IMR-90 (cell line): ENCODE measurements at regions not wholly inside any gene's neighbourhood (a gene's known extent, or its start where the extent isn't known, plus 50 kb on each side); places are given as distances from the start of the nearest gene placed in this dataset.

Experiments used
- ATAC-seq: fragments of 200-7000 bp; cut with Tn5 transposase; 2 replicates; pipeline ENCODE4 v1.9.1; 2020; ENCODE audit warnings: low read depth, mild to moderate bottlenecking, moderate library complexity
- BruUV-seq: library from RNA; stranded (reverse); fragments of 400-500 nt; replicated peaks from 2 replicates; lab custom pipeline; 2021; lab: Mats Ljungman, UMichigan
- CTCF ChIA-PET: fragments of 300-600 bp; formaldehyde crosslinking; extraction: SDS; loops from one replicate; lab custom pipeline; 2021; ENCODE audit warnings: antibody characterized with exemption; lab: Yijun Ruan, JAX
- POLR2A ChIA-PET: fragments of 300-600 bp; sonication (Branson Sonifier 250); formaldehyde crosslinking; loops from one replicate; lab custom pipeline; 2022; ENCODE audit warnings: antibody characterized with exemption; ENCODE audit not compliant: unreplicated experiment; lab: Charles Lee
- DNase-seq: peaks from one replicate; pipeline ENCODE4 v3.0.0; 2013
- H2AFZ ChIP-seq: replicated peaks from 2 replicates; pipeline ENCODE3; 2013; ENCODE audit warnings: low read length, mild to moderate bottlenecking; ENCODE audit not compliant: poor library complexity
- H2AK5ac ChIP-seq: 2 replicates; pipeline ENCODE4 v1.6.1; 2013; ENCODE audit warnings: low read depth, low read length, inconsistent platforms
- H2AK9ac ChIP-seq: replicated peaks from 2 replicates; pipeline ENCODE3; 2013; ENCODE audit warnings: mild to moderate bottlenecking, low read depth, low read length, moderate library complexity; ENCODE audit not compliant: poor library complexity
- H2BK120ac ChIP-seq: 2 replicates; pipeline ENCODE4 v1.6.1; 2013; ENCODE audit warnings: low read depth, low read length, inconsistent platforms
- H2BK15ac ChIP-seq: 3 replicates; pipeline ENCODE4 v1.6.1; 2013; ENCODE audit warnings: low read depth, low read length, inconsistent platforms
- H2BK20ac ChIP-seq: 2 replicates; pipeline ENCODE4 v1.6.1; 2013; ENCODE audit warnings: low read depth, mild to moderate bottlenecking, inconsistent platforms, low read length, moderate library complexity
- H2BK5ac ChIP-seq: 2 replicates; pipeline ENCODE4 v1.6.1; 2013; ENCODE audit warnings: mild to moderate bottlenecking, low read depth, low read length, inconsistent platforms; ENCODE audit not compliant: poor library complexity, severe bottlenecking
- H3K14ac ChIP-seq: replicated peaks from 2 replicates; pipeline ENCODE4 v1.6.1; 2013; ENCODE audit warnings: low read depth, low read length, inconsistent platforms
- H3K18ac ChIP-seq: 2 replicates; pipeline ENCODE4 v1.6.1; 2013; ENCODE audit warnings: low read depth, low read length, control low read depth
- H3K23ac ChIP-seq: 2 replicates; pipeline ENCODE4 v1.6.1; 2013; ENCODE audit warnings: low read depth, low read length, inconsistent platforms
- H3K27ac ChIP-seq: 2 replicates; pipeline ENCODE4 v1.5.1; 2013; ENCODE audit warnings: mild to moderate bottlenecking, control low read depth, low read length; ENCODE audit not compliant: insufficient read depth
- H3K27me3 ChIP-seq: 2 replicates; pipeline ENCODE4 v1.6.1; 2013; ENCODE audit warnings: low read length; ENCODE audit not compliant: control insufficient read depth, insufficient read depth
- H3K36me3 ChIP-seq: 2 replicates; pipeline ENCODE4 v1.6.1; 2013; ENCODE audit warnings: low read length, mixed read lengths; ENCODE audit not compliant: control insufficient read depth, insufficient read depth
- H3K4ac ChIP-seq: 2 replicates; pipeline ENCODE4 v1.6.1; 2013; ENCODE audit warnings: low read depth, low read length, inconsistent platforms
- H3K4me1 ChIP-seq: 2 replicates; pipeline ENCODE4 v1.6.1; 2013; ENCODE audit warnings: low read length, mixed read lengths; ENCODE audit not compliant: control insufficient read depth, insufficient read depth
- H3K4me2 ChIP-seq: 2 replicates; pipeline ENCODE4 v1.6.1; 2013; ENCODE audit warnings: low read depth, mild to moderate bottlenecking, control low read depth, low read length, moderate library complexity
- H3K4me3 ChIP-seq: 2 replicates; pipeline ENCODE4 v1.5.1; 2013; ENCODE audit warnings: low read depth, mild to moderate bottlenecking, control low read depth, low read length, moderate library complexity; ENCODE audit not compliant: insufficient read depth
- H3K56ac ChIP-seq: 2 replicates; pipeline ENCODE4 v1.6.1; 2013; ENCODE audit warnings: low read length, inconsistent platforms; ENCODE audit not compliant: insufficient read depth; ENCODE audit errors: extremely low read depth
- H3K79me1 ChIP-seq, 2 experiments: 2 replicates each; pipeline ENCODE4 v1.6.1; 2013; ENCODE audit warnings: low read length in 2 of 2, inconsistent platforms in 1 of 2, low read depth in 1 of 2
- H3K9ac ChIP-seq: 2 replicates; pipeline ENCODE4 v1.6.1; 2013; ENCODE audit warnings: low read depth, low read length, control low read depth
- H3K9me1 ChIP-seq: 2 replicates; pipeline ENCODE4 v1.6.1; 2013; ENCODE audit warnings: low read length, inconsistent platforms; ENCODE audit not compliant: insufficient read depth
- H3K9me3 ChIP-seq: 2 replicates; pipeline ENCODE4 v1.6.1; 2013; ENCODE audit warnings: low read length; ENCODE audit not compliant: control insufficient read depth, insufficient read depth
- H4K20me1 ChIP-seq: 2 replicates; pipeline ENCODE4 v1.6.1; 2013; ENCODE audit warnings: low read length, inconsistent platforms; ENCODE audit not compliant: insufficient read depth
- H4K5ac ChIP-seq: 2 replicates; pipeline ENCODE4 v1.6.1; 2013; ENCODE audit warnings: mild to moderate bottlenecking, low read depth, low read length, control low read depth
- H4K8ac ChIP-seq, 2 experiments: 2 replicates each; pipeline ENCODE4 v1.6.1; 2013; ENCODE audit warnings: low read depth in 2 of 2, low read length in 2 of 2, control low read depth in 1 of 2, inconsistent platforms in 1 of 2
- H4K91ac ChIP-seq: 2 replicates; pipeline ENCODE4 v1.6.1; 2013; ENCODE audit warnings: low read depth, low read length, inconsistent platforms; ENCODE audit not compliant: insufficient read depth
- BHLHE40 ChIP-seq: fragments of 150-350 bp; IDR thresholded peaks from 2 replicates; pipeline ENCODE4 v1.6.1; 2016; ENCODE audit warnings: mild to moderate bottlenecking, low read depth, low read length
- CEBPB ChIP-seq: IDR thresholded peaks from 2 replicates; pipeline ENCODE4 v1.6.1; 2012; ENCODE audit warnings: low read depth, low read length, improper control_type of control experiment
- CHD1 ChIP-seq: IDR thresholded peaks from 2 replicates; pipeline ENCODE4 v1.6.1; 2012; ENCODE audit warnings: low read depth, low read length, improper control_type of control experiment
- FOS ChIP-seq: fragments of 150-350 bp; IDR thresholded peaks from 2 replicates; pipeline ENCODE4 v1.6.1; 2016; ENCODE audit warnings: low read depth, low read length
- MAFK ChIP-seq: IDR thresholded peaks from 2 replicates; pipeline ENCODE4 v1.6.1; 2012; ENCODE audit warnings: low read depth, low read length, improper control_type of control experiment
- MAZ ChIP-seq: IDR thresholded peaks from 2 replicates; pipeline ENCODE4 v1.6.1; 2012; ENCODE audit warnings: low read depth, mild to moderate bottlenecking, low read length, improper control_type of control experiment, moderate library complexity, borderline replicate concordance
- MXI1 ChIP-seq: IDR thresholded peaks from 2 replicates; pipeline ENCODE4 v1.6.1; 2012; ENCODE audit warnings: low read depth, mild to moderate bottlenecking, low read length, moderate library complexity, borderline replicate concordance
- NFE2L2 ChIP-seq: fragments of 150-350 bp; IDR thresholded peaks from 2 replicates; pipeline ENCODE4 v1.6.1; 2016; ENCODE audit warnings: low read depth, mild to moderate bottlenecking, low read length
- POLR2A ChIP-seq: IDR thresholded peaks from 2 replicates; pipeline ENCODE4 v1.6.1; 2012; ENCODE audit warnings: mild to moderate bottlenecking, low read depth, low read length
- RAD21 ChIP-seq: IDR thresholded peaks from 2 replicates; pipeline ENCODE4 v1.6.1; 2012; ENCODE audit warnings: low read length, improper control_type of control experiment
- RCOR1 ChIP-seq: IDR thresholded peaks from 2 replicates; pipeline ENCODE4 v1.6.1; 2012; ENCODE audit warnings: mild to moderate bottlenecking, low read length, improper control_type of control experiment; ENCODE audit not compliant: insufficient replicate concordance
- RFX5 ChIP-seq: IDR thresholded peaks from 2 replicates; pipeline ENCODE4 v1.8.0; 2012; ENCODE audit warnings: low read depth, mild to moderate bottlenecking, low read length, moderate library complexity
- SMC3 ChIP-seq: fragments of 150-350 bp; IDR thresholded peaks from 2 replicates; pipeline ENCODE4 v1.6.1; 2016; ENCODE audit warnings: low read depth, mild to moderate bottlenecking, antibody characterized with exemption, low read length, moderate library complexity
- WGBS, 2 experiments: methylation state at CpG; one replicate each; pipeline versions ENCODE4 v1.1.5 to v1.1.7; 2013; ENCODE audit warnings: missing lambda C conversion rate in 2 of 2; ENCODE audit not compliant: insufficient read length in 1 of 2; ENCODE audit errors: extremely low coverage in 2 of 2; 5-methylcytosine and 5-hydroxymethylcytosine counted together
- dilution Hi-C: fragments of 300-500 bp; cut with HindIII; formaldehyde crosslinking; loops from one replicate; pipeline ENCODE4 v1.14.3; 2018; ENCODE audit warnings: low sequenced_read_pairs; ENCODE audit not compliant: unreplicated experiment
- in situ Hi-C: fragments of 300-500 bp; cut with MboI; formaldehyde crosslinking; loops from 3 replicates; pipeline ENCODE4 v1.14.3; 2019; ENCODE audit warnings: low sequenced_read_pairs, inconsistent platforms, mixed read lengths
- intact Hi-C: fragments of 100-400 bp; cut with micrococcal nuclease; formaldehyde crosslinking; loops from 2 replicates; pipeline ENCODE4 v1.10.0; 2022
- TF ChIP-seq, protein P1 (sequence below): fragments of 150-350 bp; IDR thresholded peaks from 2 replicates; pipeline ENCODE4 v1.6.1; 2017; ENCODE audit warnings: mild to moderate bottlenecking, antibody characterized with exemption, low read length, low read depth
- TF ChIP-seq, protein P2 (sequence below): fragments of 150-350 bp; IDR thresholded peaks from 2 replicates; pipeline ENCODE4 v1.6.1; 2016; ENCODE audit warnings: low read depth, mild to moderate bottlenecking, low read length, moderate library complexity, borderline replicate concordance
- TF ChIP-seq, protein P3 (sequence below): conservative IDR thresholded peaks from 2 replicates; pipeline ENCODE4 v1.5.1; 2012; ENCODE audit warnings: mild to moderate bottlenecking, low read depth, low read length, improper control_type of control experiment

DNA sequence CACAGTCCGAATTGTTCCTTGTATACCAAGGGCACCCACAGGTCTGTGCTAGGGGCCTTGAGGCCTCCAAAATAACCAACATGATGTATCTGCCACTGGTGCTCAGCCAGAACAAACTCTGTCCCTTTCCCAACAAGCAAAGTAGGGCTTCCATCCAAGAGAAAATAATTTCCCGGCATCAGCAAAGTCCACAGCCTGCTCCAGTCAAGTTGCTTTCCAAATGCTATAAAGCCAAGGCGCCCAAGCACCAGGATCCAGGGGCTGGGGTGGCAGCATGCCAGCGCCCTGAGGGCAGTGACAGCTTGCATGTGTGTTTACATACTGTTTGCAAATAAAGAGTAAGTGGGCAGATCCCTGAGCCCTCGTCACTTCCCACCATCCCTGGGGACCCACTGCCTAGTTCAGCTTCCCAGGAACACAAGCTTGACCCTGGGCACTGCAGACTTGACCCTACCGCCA lies 155.9 kb downstream of the ERCC6L2 start:
- Histone ChIP-seq H3K56ac (no peak overlapping the region), H2AK5ac (no peak overlapping the region), H4K8ac (no peak overlapping the region), H2BK20ac (no peak overlapping the region), H3K4me1 (no peaks in the 10 kb centered on the region; the same call in 1 of the 2 replicates), H3K18ac (no peak overlapping the region), H3K4me2 (no peak overlapping the region), H2BK15ac (no peak overlapping the region), H3K27me3 (peaks cover 52% of the 10 kb centered on the region), H3K9me3 (peaks cover 10% of the 10 kb centered on the region; the same call in 1 of the 2 replicates), H2AK9ac (no peak overlapping the region), H3K14ac (no peak overlapping the region), H4K91ac (no peak overlapping the region), H2BK120ac (no peak overlapping the region), H4K20me1 (0 out of 2 replicates have a peak, but pooled peaks cover 5% of the 10 kb centered on the region), H4K5ac (no peak overlapping the region), H2AFZ (no peak overlapping the region), H3K36me3 (no peaks in the 10 kb centered on the region), H2BK5ac (no peak overlapping the region), H3K4me3 (no peak overlapping the region), H3K9ac (no peak overlapping the region), H3K4ac (no peak overlapping the region), H3K23ac (no peak overlapping the region), H3K79me1 (no peaks in the 10 kb centered on the region), H3K27ac (no peak overlapping the region), H3K9me1 (no peaks in the 10 kb centered on the region)
- TF ChIP-seq POLR2A = no peak
- no peak for TF ChIP-seq MAFK
- TF ChIP-seq, protein P1, sequence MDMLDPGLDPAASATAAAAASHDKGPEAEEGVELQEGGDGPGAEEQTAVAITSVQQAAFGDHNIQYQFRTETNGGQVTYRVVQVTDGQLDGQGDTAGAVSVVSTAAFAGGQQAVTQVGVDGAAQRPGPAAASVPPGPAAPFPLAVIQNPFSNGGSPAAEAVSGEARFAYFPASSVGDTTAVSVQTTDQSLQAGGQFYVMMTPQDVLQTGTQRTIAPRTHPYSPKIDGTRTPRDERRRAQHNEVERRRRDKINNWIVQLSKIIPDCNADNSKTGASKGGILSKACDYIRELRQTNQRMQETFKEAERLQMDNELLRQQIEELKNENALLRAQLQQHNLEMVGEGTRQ = no peak
- no peak for TF ChIP-seq RFX5
- TF ChIP-seq MAZ = no peak
- no peak for TF ChIP-seq MXI1
- no peak for TF ChIP-seq CHD1
- TF ChIP-seq, protein P2, sequence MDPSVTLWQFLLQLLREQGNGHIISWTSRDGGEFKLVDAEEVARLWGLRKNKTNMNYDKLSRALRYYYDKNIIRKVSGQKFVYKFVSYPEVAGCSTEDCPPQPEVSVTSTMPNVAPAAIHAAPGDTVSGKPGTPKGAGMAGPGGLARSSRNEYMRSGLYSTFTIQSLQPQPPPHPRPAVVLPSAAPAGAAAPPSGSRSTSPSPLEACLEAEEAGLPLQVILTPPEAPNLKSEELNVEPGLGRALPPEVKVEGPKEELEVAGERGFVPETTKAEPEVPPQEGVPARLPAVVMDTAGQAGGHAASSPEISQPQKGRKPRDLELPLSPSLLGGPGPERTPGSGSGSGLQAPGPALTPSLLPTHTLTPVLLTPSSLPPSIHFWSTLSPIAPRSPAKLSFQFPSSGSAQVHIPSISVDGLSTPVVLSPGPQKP = no peak
- no peak for TF ChIP-seq CEBPB
- TF ChIP-seq, protein P3, sequence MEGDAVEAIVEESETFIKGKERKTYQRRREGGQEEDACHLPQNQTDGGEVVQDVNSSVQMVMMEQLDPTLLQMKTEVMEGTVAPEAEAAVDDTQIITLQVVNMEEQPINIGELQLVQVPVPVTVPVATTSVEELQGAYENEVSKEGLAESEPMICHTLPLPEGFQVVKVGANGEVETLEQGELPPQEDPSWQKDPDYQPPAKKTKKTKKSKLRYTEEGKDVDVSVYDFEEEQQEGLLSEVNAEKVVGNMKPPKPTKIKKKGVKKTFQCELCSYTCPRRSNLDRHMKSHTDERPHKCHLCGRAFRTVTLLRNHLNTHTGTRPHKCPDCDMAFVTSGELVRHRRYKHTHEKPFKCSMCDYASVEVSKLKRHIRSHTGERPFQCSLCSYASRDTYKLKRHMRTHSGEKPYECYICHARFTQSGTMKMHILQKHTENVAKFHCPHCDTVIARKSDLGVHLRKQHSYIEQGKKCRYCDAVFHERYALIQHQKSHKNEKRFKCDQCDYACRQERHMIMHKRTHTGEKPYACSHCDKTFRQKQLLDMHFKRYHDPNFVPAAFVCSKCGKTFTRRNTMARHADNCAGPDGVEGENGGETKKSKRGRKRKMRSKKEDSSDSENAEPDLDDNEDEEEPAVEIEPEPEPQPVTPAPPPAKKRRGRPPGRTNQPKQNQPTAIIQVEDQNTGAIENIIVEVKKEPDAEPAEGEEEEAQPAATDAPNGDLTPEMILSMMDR = no peak
- TF ChIP-seq NFE2L2 = no peak
- no peak for TF ChIP-seq FOS
- TF ChIP-seq SMC3 = no peak
- no peak for TF ChIP-seq RAD21
- no peak for TF ChIP-seq RCOR1
- TF ChIP-seq BHLHE40 = no peak
- in situ Hi-C loops (no loop called here), dilution Hi-C loops (no loop called here), intact Hi-C loops (no loop called here)
- ChIA-PET POLR2A (no interaction called here), CTCF (no interaction called here)
- no TSS peak for BruUV-seq
- WGBS, 2 experiments = 33% methylated on average over 1 of the region's 6 CpGs; no CpG with 5 or more reads in 1 of the 2 experiments
- DNase-seq = no peak
- 0 out of 2 replicates have a peak, but pooled peaks have one; percentile 24 for ATAC-seq
